A549 (cell line): ENCODE measurements at regions not wholly inside any gene's neighbourhood (a gene's known extent, or its start where the extent isn't known, plus 50 kb on each side); places are given as distances from the start of the nearest gene placed in this dataset.
A peak's percentile ranks its signal among the peaks of the same experiment; 100 is the strongest.

Experiments used
- ATAC-seq, 2 experiments: fragments of 200-7000 bp in 1 of 2; fragments of >200 bp in 1 of 2; cut with Nextera tagmentation in 1 of 2; cut with Tn5 transposase in 1 of 2; 3 replicates each; pipeline versions ENCODE4 v1.8.0 to v1.9.1; 2018 to 2020; ENCODE audit warnings: mild to moderate bottlenecking in 1 of 2, moderate library complexity in 1 of 2
- CTCF ChIA-PET: fragments of 300-600 bp; sonication (Branson Sonifier 250); formaldehyde crosslinking; extraction: SDS; loops from one replicate; lab custom pipeline; 2021; ENCODE audit warnings: antibody characterized with exemption, inconsistent platforms; lab: Yijun Ruan, JAX
- POLR2A ChIA-PET: fragments of 350-600 bp; formaldehyde crosslinking; extraction: SDS; loops from one replicate; lab custom pipeline; 2021; ENCODE audit warnings: antibody characterized with exemption, inconsistent platforms; lab: Yijun Ruan, JAX
- DNase-seq, 2 experiments: peaks; one replicate each; pipeline versions ENCODE4 v3.0.0 to v3.0.0-alpha.2; 2011 to 2016; ENCODE audit warnings: low read depth in 1 of 2, low spot score in 1 of 2
- FAIRE-seq: peaks from 2 replicates; lab custom pipeline; 2011; peaks lifted over from hg19 to GRCh38; lab: Jason Lieb, UNC
- H3K27ac ChIP-seq, 2 experiments: fragments of >200 bp; sonication (Bioruptor Twin); formaldehyde crosslinking; 3 replicates each; pipeline ENCODE4 v1.5.1; 2016 to 2017
- H3K4me1 ChIP-seq: fragments of >200 bp; sonication (Bioruptor Twin); formaldehyde crosslinking; 3 replicates; pipeline ENCODE4 v1.6.1; 2016
- H3K4me2 ChIP-seq: fragments of >200 bp; sonication (Bioruptor Twin); formaldehyde crosslinking; 3 replicates; pipeline ENCODE4 v1.6.1; 2016
- H3K4me3 ChIP-seq: fragments of >200 bp; sonication (Bioruptor Twin); formaldehyde crosslinking; 3 replicates; pipeline ENCODE4 v1.5.1; 2016
- H3K9me3 ChIP-seq: fragments of >200 bp; sonication (Bioruptor Twin); formaldehyde crosslinking; 3 replicates; pipeline ENCODE4 v1.6.1; 2016
- ATOH8 ChIP-seq: fragments of 250-450 bp; sonication (Bioruptor Pico); IDR thresholded peaks from 2 replicates; pipeline ENCODE4 v1.5.0; 2020; ENCODE audit warnings: low read depth, mild to moderate bottlenecking, moderate library complexity
- BCL3 ChIP-seq: fragments of >200 bp; sonication (Bioruptor Twin); formaldehyde crosslinking; IDR thresholded peaks from 3 replicates; pipeline ENCODE4 v1.6.1; 2016
- CBX8 ChIP-seq: fragments of 200-600 bp; sonication (generic); IDR thresholded peaks from 2 replicates; pipeline ENCODE4 v1.6.1; 2016
- CEBPB ChIP-seq, 2 experiments: fragments of >200 bp in 1 of 2; sonication (Bioruptor Twin) in 1 of 2; formaldehyde crosslinking in 1 of 2; IDR thresholded peaks; 2 replicates each; pipeline ENCODE4 v1.6.1; 2012 to 2016
- CHD2 ChIP-seq: fragments of 150-350 bp; IDR thresholded peaks from 2 replicates; pipeline ENCODE4 v1.6.1; 2014; ENCODE audit warnings: low read length; ENCODE audit not compliant: partially characterized antibody
- CTCF ChIP-seq: fragments of >200 bp; sonication (Bioruptor Twin); formaldehyde crosslinking; IDR thresholded peaks from 3 replicates; pipeline ENCODE4 v1.5.1; 2016
- EHF ChIP-seq: fragments of 250-450 bp; sonication (Bioruptor Pico); IDR thresholded peaks from 2 replicates; pipeline ENCODE4 v1.5.0; 2020; ENCODE audit warnings: mild to moderate bottlenecking
- HES2 ChIP-seq: fragments of >200 bp; sonication (Bioruptor Twin); formaldehyde crosslinking; IDR thresholded peaks from 2 replicates; pipeline ENCODE4 v1.6.1; 2016
- HMGXB4 ChIP-seq: fragments of 250-450 bp; sonication (Bioruptor Pico); IDR thresholded peaks from 2 replicates; pipeline ENCODE4 v1.5.0; 2021; ENCODE audit warnings: mild to moderate bottlenecking, moderate library complexity, borderline replicate concordance
- HOXA7 ChIP-seq: fragments of 250-450 bp; sonication (Bioruptor Pico); IDR thresholded peaks from 2 replicates; pipeline ENCODE4 v1.5.0; 2020; ENCODE audit warnings: mild to moderate bottlenecking, moderate library complexity
- JUN ChIP-seq, 2 experiments: fragments of >200 bp; sonication (Bioruptor Twin); formaldehyde crosslinking; IDR thresholded peaks; 2 replicates in 1 of 2; 3 replicates in 1 of 2; pipeline ENCODE4 v1.6.1; 2016 to 2017
- JUNB ChIP-seq: fragments of >200 bp; sonication (Bioruptor Twin); formaldehyde crosslinking; IDR thresholded peaks from 2 replicates; pipeline ENCODE4 v1.6.1; 2016
- KDM1A ChIP-seq: fragments of 200-600 bp; sonication (generic); IDR thresholded peaks from 2 replicates; pipeline ENCODE4 v1.6.1; 2016; ENCODE audit warnings: low read depth, mild to moderate bottlenecking
- MAZ ChIP-seq: fragments of 150-350 bp; IDR thresholded peaks from 2 replicates; pipeline ENCODE4 v1.6.1; 2014; ENCODE audit warnings: antibody characterized with exemption, low read depth, low read length, borderline replicate concordance
- NR3C1 ChIP-seq: fragments of >200 bp; sonication (Bioruptor Twin); formaldehyde crosslinking; IDR thresholded peaks from 3 replicates; pipeline ENCODE4 v1.6.1; 2017
- POLR2A ChIP-seq: IDR thresholded peaks from 2 replicates; pipeline ENCODE4 v1.6.1; 2012; ENCODE audit warnings: mild to moderate bottlenecking, low read length
- SMC3 ChIP-seq: fragments of >200 bp; sonication (Bioruptor Twin); formaldehyde crosslinking; IDR thresholded peaks from 3 replicates; pipeline ENCODE4 v1.6.1; 2018; ENCODE audit warnings: inconsistent platforms
- SREBF2 ChIP-seq: fragments of 450-650 bp; IDR thresholded peaks from 2 replicates; pipeline ENCODE4 v1.6.1; 2014; ENCODE audit warnings: mild to moderate bottlenecking, moderate library complexity
- ZC3H11A ChIP-seq: fragments of 450-650 bp; IDR thresholded peaks from 2 replicates; pipeline ENCODE4 v1.6.1; 2014; ENCODE audit warnings: antibody characterized with exemption, mild to moderate bottlenecking
- ZSCAN20 ChIP-seq: fragments of 250-450 bp; sonication (Bioruptor Pico); IDR thresholded peaks from 2 replicates; pipeline ENCODE4 v1.8.0; 2022; ENCODE audit warnings: mild to moderate bottlenecking, moderate library complexity
- WGBS: methylation state at CpG from one replicate; pipeline ENCODE4 v1.1.6; 2017; ENCODE audit errors: missing lambda C conversion rate; 5-methylcytosine and 5-hydroxymethylcytosine counted together

- POLR2A ChIA-PET: no interaction called here
- Histone ChIP-seq H3K27ac (no peak overlapping the region), H3K4me3 (no peak overlapping the region), H3K4me1 (no peaks in the 10 kb centered on the region), H3K4me2 (no peak overlapping the region), H3K9me3 (no peaks in the 10 kb centered on the region)
- no peak for DNase-seq
- no peak for ATAC-seq
- no peak for TF ChIP-seq SREBF2
- TF ChIP-seq KDM1A: no peak
- no peak for TF ChIP-seq MAZ
- TF ChIP-seq HOXA7: no peak
- no peak for TF ChIP-seq CBX8
- TF ChIP-seq CTCF: no peak
- no peak for TF ChIP-seq POLR2A
- no peak for TF ChIP-seq ZSCAN20
- no peak for TF ChIP-seq EHF (CRISPR knock-in tag)
- CTCF ChIA-PET: no interaction called here
- FAIRE-seq: no peak
- WGBS: 71% methylated on average over 1 of the region's 1 CpG
These were observed 101.6 kb upstream of the MYO16 start for GRCh38 chr13:108527844-108528243.

GRCh38 chr13:108528303-108528702 is 101.1 kb upstream of the MYO16 start:
- no peak for TF ChIP-seq CHD2
- TF ChIP-seq BCL3: no peak
- TF ChIP-seq JUNB: no peak
- Histone ChIP-seq H3K4me3 (no peak overlapping the region), H3K4me1 (no peaks in the 10 kb centered on the region), H3K27ac (no peak overlapping the region), H3K9me3 (no peaks in the 10 kb centered on the region), H3K4me2 (no peak overlapping the region)
- no peak for ATAC-seq
- WGBS: 0% methylated on average over 1 of the region's 2 CpGs
- FAIRE-seq: no peak
- no peak for DNase-seq
- POLR2A ChIA-PET: no interaction called here
- CTCF ChIA-PET: interaction anchor here (1.9 kb wide), 1 partner anchor 11 kb away, joined by 5 read pairs; no protein-coding TSS in a partner anchor

GRCh38 chr13:108533842-108534241 is 95.6 kb upstream of the MYO16 start:
- WGBS: 61% methylated on average over 2 of the region's 2 CpGs
- no peak for DNase-seq
- ATAC-seq: no peak
- CTCF ChIA-PET: interaction anchor here (0.6 kb wide), 1 partner anchor 32 kb away, joined by 4 read pairs; no protein-coding TSS in a partner anchor
- POLR2A ChIA-PET: no interaction called here
- Histone ChIP-seq H3K4me3 (no peak overlapping the region), H3K4me1 (no peaks in the 10 kb centered on the region), H3K27ac (no peak overlapping the region), H3K9me3 (no peaks in the 10 kb centered on the region), H3K4me2 (no peak overlapping the region)
- FAIRE-seq: no peak
- TF ChIP-seq JUN (IDR thresholded peaks at IDR 0.05) (no peak), CEBPB (IDR thresholded peaks at IDR 0.05) (peak in 1 of 2 experiments; percentile 31; a peak in 1 of 4 replicates)

- no peak overlapping the region for H3K27ac ChIP-seq
- FAIRE-seq (no peak), ATAC-seq (no peak), DNase-seq (no peak)
- TF ChIP-seq HES2: no peak
- TF ChIP-seq HMGXB4 (CRISPR knock-in tag): no peak
- TF ChIP-seq ATOH8 (CRISPR knock-in tag): no peak
- no peak for TF ChIP-seq ZC3H11A
- no peak for TF ChIP-seq SMC3
- no peak for TF ChIP-seq NR3C1
- no peaks in the 10 kb centered on the region for H3K4me1 ChIP-seq
- no peaks in the 10 kb centered on the region for H3K9me3 ChIP-seq
- H3K4me3 ChIP-seq: no peak overlapping the region
- no peak overlapping the region for H3K4me2 ChIP-seq
- CTCF ChIA-PET: no interaction called here
- POLR2A ChIA-PET: no interaction called here
These were observed 94.7 kb upstream of the MYO16 start for GRCh38 chr13:108534728-108535127.
